ENCODE measurements at regions not wholly inside any gene's neighbourhood (a gene's known extent, or its start where the extent isn't known, plus 50 kb on each side); places are given as distances from the start of the nearest gene placed in this dataset.

DNA sequence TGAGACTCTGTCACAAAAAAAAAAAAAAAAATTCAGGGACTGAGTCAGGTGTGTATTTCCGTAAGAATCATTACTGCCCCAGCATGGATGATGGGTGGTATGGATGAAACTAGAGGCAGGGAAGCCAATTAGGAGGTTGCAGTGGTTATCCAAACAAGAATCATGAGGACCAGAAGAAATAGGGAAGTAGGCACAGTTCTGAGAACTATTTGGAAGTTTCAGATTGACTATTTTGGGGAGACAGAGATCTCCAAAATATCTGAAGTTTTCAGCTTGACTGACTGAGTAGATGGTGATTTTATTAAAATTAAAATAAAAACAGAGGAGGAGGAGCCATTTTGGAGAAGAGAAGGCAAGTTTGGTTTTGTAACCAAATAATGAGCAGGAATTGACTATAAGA lies 119.4 kb upstream of the NRBF2 start:
- dilution Hi-C loops (cut with HindIII; ENCODE audit: low sequenced_read_pairs, unreplicated experiment), result no loop called here
- H2AK9ac ChIP-seq (replicated peaks; ENCODE audit: low read depth, low read length, poor library complexity), result no peak overlapping the region
- no peaks in the 10 kb centered on the region for H3K9me1 ChIP-seq (ENCODE audit: insufficient read depth, low read length)
- H3K27me3 ChIP-seq (ENCODE audit: control insufficient read depth, insufficient read depth, low read length), result no peaks in the 10 kb centered on the region
- no peaks in the 10 kb centered on the region for H3K79me1 ChIP-seq (ENCODE audit: low read depth in 1 of 2, low read length in 2 of 2)
- no TSS peak for BruUV-seq (replicated peaks)
- no peak overlapping the region for H4K5ac ChIP-seq (ENCODE audit: low read depth, low read length)
- intact Hi-C loops (cut with micrococcal nuclease), result no loop called here
- H3K4me1 ChIP-seq (ENCODE audit: control insufficient read depth, insufficient read depth, low read length), result no peaks in the 10 kb centered on the region
- H4K8ac ChIP-seq (ENCODE audit: low read depth in 2 of 2, low read length in 2 of 2), result no peak overlapping the region
- ATAC-seq (ENCODE audit: low read depth) (no peak), DNase-seq (no peak)
- H2BK120ac ChIP-seq (ENCODE audit: low read depth, low read length), result no peak overlapping the region
- in situ Hi-C loops (cut with MboI; ENCODE audit: low sequenced_read_pairs), result no loop called here
- no peaks in the 10 kb centered on the region for H3K9me3 ChIP-seq (ENCODE audit: control insufficient read depth, insufficient read depth, low read length)
- H3K36me3 ChIP-seq (ENCODE audit: control insufficient read depth, insufficient read depth, low read length), result no peaks in the 10 kb centered on the region
- WGBS, 2 experiments (ENCODE audit: extremely low coverage in 2 of 2, insufficient read length in 1 of 2), result 100% methylated on average over 1 of the region's 1 CpG; no CpG with 5 or more reads in 1 of the 2 experiments
- TF ChIP-seq SMC3 (IDR thresholded peaks at IDR 0.05; ENCODE audit: low read depth, low read length), result no peak
- no peak for TF ChIP-seq RFX5 (IDR thresholded peaks at IDR 0.05; ENCODE audit: low read depth, low read length)
- TF ChIP-seq, protein P1, sequence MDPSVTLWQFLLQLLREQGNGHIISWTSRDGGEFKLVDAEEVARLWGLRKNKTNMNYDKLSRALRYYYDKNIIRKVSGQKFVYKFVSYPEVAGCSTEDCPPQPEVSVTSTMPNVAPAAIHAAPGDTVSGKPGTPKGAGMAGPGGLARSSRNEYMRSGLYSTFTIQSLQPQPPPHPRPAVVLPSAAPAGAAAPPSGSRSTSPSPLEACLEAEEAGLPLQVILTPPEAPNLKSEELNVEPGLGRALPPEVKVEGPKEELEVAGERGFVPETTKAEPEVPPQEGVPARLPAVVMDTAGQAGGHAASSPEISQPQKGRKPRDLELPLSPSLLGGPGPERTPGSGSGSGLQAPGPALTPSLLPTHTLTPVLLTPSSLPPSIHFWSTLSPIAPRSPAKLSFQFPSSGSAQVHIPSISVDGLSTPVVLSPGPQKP (IDR thresholded peaks at IDR 0.05; ENCODE audit: borderline replicate concordance, low read depth, low read length), result no peak
- no peak for TF ChIP-seq MAZ (IDR thresholded peaks at IDR 0.05; ENCODE audit: borderline replicate concordance, low read depth, low read length)
- TF ChIP-seq NFE2L2 (IDR thresholded peaks at IDR 0.05; ENCODE audit: low read depth, low read length), result no peak
- TF ChIP-seq BHLHE40 (IDR thresholded peaks at IDR 0.05; ENCODE audit: low read depth, low read length), result no peak
- TF ChIP-seq RAD21 (IDR thresholded peaks at IDR 0.05; ENCODE audit: low read length), result no peak
- H4K91ac ChIP-seq (ENCODE audit: insufficient read depth, low read depth, low read length), result no peak overlapping the region
- H2AFZ ChIP-seq (replicated peaks; ENCODE audit: low read length, poor library complexity), result no peak overlapping the region
- no peak overlapping the region for H2BK5ac ChIP-seq (ENCODE audit: low read depth, low read length, poor library complexity, severe bottlenecking)
- no peak overlapping the region for H3K4me2 ChIP-seq (ENCODE audit: low read depth, low read length)
- no peak overlapping the region for H3K14ac ChIP-seq (replicated peaks; ENCODE audit: low read depth, low read length)
- ChIA-PET CTCF (no interaction called here), POLR2A (ENCODE audit: unreplicated experiment) (no interaction called here)
- no peak overlapping the region for H3K18ac ChIP-seq (ENCODE audit: low read depth, low read length)
- no peak overlapping the region for H3K56ac ChIP-seq (ENCODE audit: extremely low read depth, insufficient read depth, low read length)
- no peak overlapping the region for H2AK5ac ChIP-seq (ENCODE audit: low read depth, low read length)
- H3K23ac ChIP-seq (ENCODE audit: low read depth, low read length), result no peak overlapping the region
- H3K9ac ChIP-seq (ENCODE audit: low read depth, low read length), result no peak overlapping the region
- no peaks in the 10 kb centered on the region for H4K20me1 ChIP-seq (ENCODE audit: insufficient read depth, low read length)
- no peak overlapping the region for H3K4me3 ChIP-seq (ENCODE audit: insufficient read depth, low read depth, low read length)
- no peak overlapping the region for H3K4ac ChIP-seq (ENCODE audit: low read depth, low read length)
- no peak overlapping the region for H2BK20ac ChIP-seq (ENCODE audit: low read depth, low read length)
- H3K27ac ChIP-seq (ENCODE audit: insufficient read depth, low read length), result no peak overlapping the region
- no peak overlapping the region for H2BK15ac ChIP-seq (ENCODE audit: low read depth, low read length)

Data from IMR-90 (cell line).